ENCODE measurements at regions not wholly inside any gene's neighbourhood (a gene's known extent, or its start where the extent isn't known, plus 50 kb on each side); places are given as distances from the start of the nearest gene placed in this dataset.

DNA sequence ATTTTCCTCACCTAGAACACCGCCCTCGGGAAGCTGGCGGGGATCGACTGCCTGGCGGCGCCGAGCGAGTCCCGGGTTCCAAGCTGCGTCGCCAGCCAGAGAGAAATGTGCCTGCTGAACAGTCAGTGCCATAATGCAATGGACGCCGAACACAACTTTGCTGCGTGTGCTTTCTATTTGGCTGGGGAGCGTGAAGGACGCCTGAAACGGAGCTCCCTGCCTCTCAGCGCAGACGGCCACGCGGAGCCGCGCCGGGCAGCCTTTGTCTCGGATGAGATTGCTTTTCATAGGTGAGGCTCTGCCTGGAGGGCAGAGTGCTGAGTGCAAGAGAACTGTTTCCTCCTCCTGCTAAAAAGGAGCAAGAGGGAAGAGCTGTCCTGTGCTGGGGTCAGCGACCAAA lies 107.7 kb upstream of the BCOR start:
- Histone ChIP-seq H3K9me3 (replicated peaks; ENCODE audit: control insufficient read depth, insufficient read depth, low read length) (no peaks in the 10 kb centered on the region), H3K9me1 (replicated peaks; ENCODE audit: control insufficient read depth, extremely low read depth, insufficient read depth, low read length) (no peaks in the 10 kb centered on the region), H2AFZ (ENCODE audit: low read depth, low read length) (no peak overlapping the region), H3K4me1 (ENCODE audit: control insufficient read depth, extremely low read depth, insufficient read depth, low read length) (no peaks in the 10 kb centered on the region), H3K9ac (replicated peaks; ENCODE audit: extremely low read depth, insufficient read depth, low read length) (no peak overlapping the region), H3K27me3 (ENCODE audit: control insufficient read depth in 2 of 2, insufficient read depth in 2 of 2, low read length in 2 of 2) (no peaks in the 10 kb centered on the region), H4K20me1 (replicated peaks; ENCODE audit: control insufficient read depth, extremely low read depth, insufficient read depth, low read length) (no peaks in the 10 kb centered on the region), H3K27ac (ENCODE audit: insufficient read depth, low read depth, low read length) (no peak overlapping the region), H3K4me2 (ENCODE audit: insufficient read depth, low read length) (no peak overlapping the region), H3K36me3 (ENCODE audit: control insufficient read depth in 2 of 2, extremely low read depth in 1 of 2, insufficient read depth in 2 of 2, low read length in 2 of 2) (no peaks in the 10 kb centered on the region), H3K4me3 (replicated peaks in 1 of 3; ENCODE audit: insufficient read depth in 1 of 3, low read depth in 1 of 3, low read length in 3 of 3) (no peak overlapping the region), H3K79me2 (ENCODE audit: control insufficient read depth, insufficient read depth, low read length) (no peaks in the 10 kb centered on the region)
- dilution Hi-C loops (cut with MboI; ENCODE audit: extremely low pct_ligation_motif_present, low sequenced_read_pairs) (no loop called here), intact Hi-C loops (cut with micrococcal nuclease) (no loop called here)
- no peak for DNase-seq (ENCODE audit: low read depth, low spot score)
- FAIRE-seq = no peak
- BruUV-seq (replicated peaks) = no TSS peak
- no peak for TF ChIP-seq POLR2A (IDR thresholded peaks at IDR 0.05; ENCODE audit: low read depth, low read length)
- TF ChIP-seq JUN (IDR thresholded peaks at IDR 0.05; ENCODE audit: borderline replicate concordance, insufficient read depth, insufficient read length, low read depth) = no peak
- no peak for TF ChIP-seq POLR2AphosphoS5 (IDR thresholded peaks at IDR 0.05; ENCODE audit: insufficient read depth, low read depth, low read length)
- no peak for TF ChIP-seq MAX (IDR thresholded peaks at IDR 0.05; ENCODE audit: insufficient read depth, insufficient read length)
- no peak for TF ChIP-seq FOS (IDR thresholded peaks at IDR 0.05; ENCODE audit: borderline replicate concordance, insufficient read depth, low read length)
- TF ChIP-seq EZH2 (IDR thresholded peaks at IDR 0.05; ENCODE audit: borderline replicate concordance, low read depth, low read length, severe bottlenecking) = no peak
- ChIA-PET CTCF (no interaction called here), POLR2A (no interaction called here)

DNA sequence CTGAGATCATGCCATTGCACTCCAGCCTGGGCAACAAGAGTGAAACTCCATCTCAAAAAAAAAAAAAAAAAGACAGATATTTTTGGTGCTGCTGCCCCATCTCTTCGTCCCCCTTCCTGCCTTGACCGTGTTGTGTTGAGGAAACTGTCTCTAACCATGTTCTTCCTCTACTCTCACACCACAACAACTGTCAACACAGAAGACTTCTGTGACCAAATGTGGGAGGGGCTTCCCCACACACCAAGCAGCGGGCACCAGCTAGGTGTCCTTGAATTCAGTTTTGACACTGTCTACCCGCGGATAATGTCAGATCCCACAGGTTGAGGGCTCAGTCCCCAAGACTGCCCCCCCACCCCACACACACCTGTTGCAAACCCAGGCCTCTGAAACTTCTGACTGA lies 104.7 kb upstream of the BCOR start:
- Histone ChIP-seq H3K4me2 (ENCODE audit: insufficient read depth, low read length) (no peak overlapping the region), H4K20me1 (replicated peaks; ENCODE audit: control insufficient read depth, extremely low read depth, insufficient read depth, low read length) (no peaks in the 10 kb centered on the region), H3K9ac (replicated peaks; ENCODE audit: extremely low read depth, insufficient read depth, low read length) (no peak overlapping the region), H2AFZ (ENCODE audit: low read depth, low read length) (no peak overlapping the region), H3K4me1 (ENCODE audit: control insufficient read depth, extremely low read depth, insufficient read depth, low read length) (no peaks in the 10 kb centered on the region), H3K9me1 (replicated peaks; ENCODE audit: control insufficient read depth, extremely low read depth, insufficient read depth, low read length) (no peaks in the 10 kb centered on the region), H3K27me3 (ENCODE audit: control insufficient read depth in 2 of 2, insufficient read depth in 2 of 2, low read length in 2 of 2) (no peaks in the 10 kb centered on the region), H3K9me3 (replicated peaks; ENCODE audit: control insufficient read depth, insufficient read depth, low read length) (no peaks in the 10 kb centered on the region), H3K36me3 (ENCODE audit: control insufficient read depth in 2 of 2, extremely low read depth in 1 of 2, insufficient read depth in 2 of 2, low read length in 2 of 2) (no peaks in the 10 kb centered on the region), H3K79me2 (ENCODE audit: control insufficient read depth, insufficient read depth, low read length) (no peaks in the 10 kb centered on the region), H3K4me3 (replicated peaks in 1 of 3; ENCODE audit: insufficient read depth in 1 of 3, low read depth in 1 of 3, low read length in 3 of 3) (no peak overlapping the region), H3K27ac (ENCODE audit: insufficient read depth, low read depth, low read length) (no peak overlapping the region)
- dilution Hi-C loops (cut with MboI; ENCODE audit: extremely low pct_ligation_motif_present, low sequenced_read_pairs) (no loop called here), intact Hi-C loops (cut with micrococcal nuclease) (no loop called here)
- TF ChIP-seq FOS (IDR thresholded peaks at IDR 0.05; ENCODE audit: borderline replicate concordance, insufficient read depth, low read length) (no peak), MAX (IDR thresholded peaks at IDR 0.05; ENCODE audit: insufficient read depth, insufficient read length) (no peak), POLR2AphosphoS5 (IDR thresholded peaks at IDR 0.05; ENCODE audit: insufficient read depth, low read depth, low read length) (no peak), MYC (IDR thresholded peaks at IDR 0.05; ENCODE audit: low read depth, low read length) (no peak), GATA2 (IDR thresholded peaks at IDR 0.05; ENCODE audit: insufficient read depth, insufficient read length, low read depth, low read length) (no peak), JUN (IDR thresholded peaks at IDR 0.05; ENCODE audit: borderline replicate concordance, insufficient read depth, insufficient read length, low read depth) (no peak)
- TF ChIP-seq, protein P1, sequence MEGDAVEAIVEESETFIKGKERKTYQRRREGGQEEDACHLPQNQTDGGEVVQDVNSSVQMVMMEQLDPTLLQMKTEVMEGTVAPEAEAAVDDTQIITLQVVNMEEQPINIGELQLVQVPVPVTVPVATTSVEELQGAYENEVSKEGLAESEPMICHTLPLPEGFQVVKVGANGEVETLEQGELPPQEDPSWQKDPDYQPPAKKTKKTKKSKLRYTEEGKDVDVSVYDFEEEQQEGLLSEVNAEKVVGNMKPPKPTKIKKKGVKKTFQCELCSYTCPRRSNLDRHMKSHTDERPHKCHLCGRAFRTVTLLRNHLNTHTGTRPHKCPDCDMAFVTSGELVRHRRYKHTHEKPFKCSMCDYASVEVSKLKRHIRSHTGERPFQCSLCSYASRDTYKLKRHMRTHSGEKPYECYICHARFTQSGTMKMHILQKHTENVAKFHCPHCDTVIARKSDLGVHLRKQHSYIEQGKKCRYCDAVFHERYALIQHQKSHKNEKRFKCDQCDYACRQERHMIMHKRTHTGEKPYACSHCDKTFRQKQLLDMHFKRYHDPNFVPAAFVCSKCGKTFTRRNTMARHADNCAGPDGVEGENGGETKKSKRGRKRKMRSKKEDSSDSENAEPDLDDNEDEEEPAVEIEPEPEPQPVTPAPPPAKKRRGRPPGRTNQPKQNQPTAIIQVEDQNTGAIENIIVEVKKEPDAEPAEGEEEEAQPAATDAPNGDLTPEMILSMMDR (IDR thresholded peaks at IDR 0.05; ENCODE audit: extremely low read depth in 1 of 2, insufficient read depth in 1 of 2, low read depth in 1 of 2, low read length in 2 of 2) = no peak
- no peak for DNase-seq (ENCODE audit: low read depth, low spot score)
- FAIRE-seq = no peak
- POLR2A ChIA-PET = no interaction called here
- BruUV-seq (replicated peaks) = no TSS peak
- CTCF ChIA-PET = no interaction called here

Measured in endothelial cell of umbilical vein (primary cell).